Non-pigmented ciliary epithelial cell (primary cell): ENCODE measurements at regions not wholly inside any gene's neighbourhood (a gene's known extent, or its start where the extent isn't known, plus 50 kb on each side); places are given as distances from the start of the nearest gene placed in this dataset.
"Not testable (repeated sequence)": the region's sequence is repeated elsewhere in the genome, so short reads cannot be mapped to it uniquely, and the experiment has no call there.

ENCODE experiments used
- DNase-seq: peaks from one replicate; pipeline ENCODE4 v3.0.0-alpha.2; 2010; ENCODE audit warnings: low read depth

DNA sequence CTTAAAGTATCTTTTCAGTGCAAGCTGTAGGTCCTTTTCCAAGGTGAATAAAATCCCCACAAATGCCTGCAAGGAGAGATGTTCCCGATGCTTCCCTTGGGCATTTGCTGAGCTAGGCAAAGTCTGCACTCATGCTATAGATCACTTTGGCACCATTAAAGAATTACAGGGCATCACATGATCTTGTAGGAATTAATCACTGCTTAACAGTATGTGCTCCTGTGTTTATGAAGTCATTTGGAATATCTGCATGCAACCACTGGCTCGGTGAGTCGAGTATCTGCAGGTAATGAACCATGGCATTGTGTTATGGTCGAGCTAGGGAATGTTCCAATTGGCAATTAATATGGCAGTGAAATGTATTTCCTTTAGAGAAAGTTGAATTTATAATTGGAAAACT is 615.1 kb downstream of the TLE1 start:
- no peak for DNase-seq

GRCh38 chr9:81073821-81074220 is 615.5 kb downstream of the TLE1 start:
- no peak for DNase-seq

- no peak for DNase-seq
Observed at GRCh38 chr9:81072758-81073157, 616.6 kb downstream of the TLE1 start.

GRCh38 chr9:81071108-81071507 is 618.2 kb downstream of the TLE1 start:
- DNase-seq, result peak; percentile 27

GRCh38 chr9:81070689-81071088 is 618.7 kb downstream of the TLE1 start:
- no peak for DNase-seq

- no peak for DNase-seq
Observed at GRCh38 chr9:81069923-81070322, 619.4 kb downstream of the TLE1 start.

- no peak for DNase-seq
Observed at GRCh38 chr9:81069038-81069795, 620.1 kb downstream of the TLE1 start.

GRCh38 chr9:81062995-81063394 is 626.4 kb downstream of the TLE1 start:
- DNase-seq, result not testable (repeated sequence)

GRCh38 chr9:81058782-81059181 is 630.6 kb downstream of the TLE1 start:
- no peak for DNase-seq

DNA sequence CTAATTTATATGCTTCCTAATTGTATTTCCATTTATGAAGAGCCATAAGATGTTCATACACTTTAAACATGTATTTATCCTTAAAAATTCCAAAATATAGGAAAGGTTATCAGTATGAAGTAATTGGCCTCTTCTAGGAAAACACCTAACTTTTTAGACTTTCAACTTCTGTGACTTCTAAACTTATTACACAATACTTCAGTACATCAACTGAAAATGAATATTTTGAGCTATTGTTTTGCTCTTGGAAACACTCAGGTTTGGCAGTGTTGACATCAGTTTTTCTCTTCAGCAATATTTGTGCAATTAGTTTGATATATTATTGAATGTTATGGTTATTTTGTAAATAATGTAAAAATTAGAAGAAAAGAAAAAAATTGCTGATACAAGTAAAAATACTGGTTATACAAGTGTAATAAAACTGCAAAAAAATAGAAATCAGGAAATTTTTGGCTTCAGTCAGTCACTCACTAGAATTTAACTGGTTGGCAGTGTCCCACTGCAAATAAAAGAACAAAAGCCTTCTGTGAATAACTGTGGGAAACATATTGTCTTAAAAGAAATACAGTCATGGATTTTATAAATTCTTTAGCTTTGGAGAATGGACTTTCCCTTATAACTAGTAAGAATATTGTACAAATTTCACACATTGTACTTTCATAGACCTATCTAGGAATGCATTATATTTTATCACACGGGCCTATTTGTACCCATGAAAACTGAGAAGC is 635.9 kb downstream of the TLE1 start:
- DNase-seq, result no peak

DNA sequence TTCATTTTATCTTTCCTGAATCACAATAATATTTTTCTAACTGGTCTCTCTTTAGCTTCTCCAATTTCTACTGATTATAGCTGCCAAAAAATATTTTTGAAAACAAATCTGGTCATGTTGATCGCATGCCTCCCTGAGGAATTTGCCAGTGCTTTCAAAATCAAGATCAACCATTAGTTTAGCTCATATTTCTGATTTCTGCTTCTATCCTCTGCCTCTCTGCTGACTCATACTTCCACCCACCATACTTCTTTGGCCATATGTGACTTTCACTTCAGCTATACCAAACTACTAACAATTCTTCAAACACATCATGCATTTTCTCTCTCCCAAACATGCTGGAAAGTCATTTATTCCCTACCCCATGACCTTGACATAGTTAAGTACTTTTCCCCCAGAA is 636.5 kb downstream of the TLE1 start:
- no peak for DNase-seq

DNA sequence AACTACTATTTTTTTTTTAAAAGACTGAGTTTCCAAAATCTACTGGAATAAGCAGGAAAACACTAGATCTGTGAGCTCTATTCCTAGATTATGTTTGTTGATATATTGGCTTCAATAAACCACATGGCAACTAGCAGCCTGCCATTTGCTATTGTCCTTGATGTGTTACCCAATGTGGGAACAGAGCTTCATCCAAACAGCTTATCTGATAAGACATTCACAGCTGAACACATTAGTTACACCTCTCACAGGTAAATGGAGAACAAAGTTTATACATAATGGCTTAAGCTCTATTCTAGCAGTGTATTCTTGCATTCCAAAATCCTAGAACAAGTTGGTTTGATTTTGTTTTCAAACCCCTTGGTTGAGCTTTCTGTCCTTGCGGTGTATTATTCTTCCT is 642.1 kb downstream of the TLE1 start:
- no peak for DNase-seq

GRCh38 chr9:81045658-81046057 is 643.7 kb downstream of the TLE1 start:
- no peak for DNase-seq

DNA sequence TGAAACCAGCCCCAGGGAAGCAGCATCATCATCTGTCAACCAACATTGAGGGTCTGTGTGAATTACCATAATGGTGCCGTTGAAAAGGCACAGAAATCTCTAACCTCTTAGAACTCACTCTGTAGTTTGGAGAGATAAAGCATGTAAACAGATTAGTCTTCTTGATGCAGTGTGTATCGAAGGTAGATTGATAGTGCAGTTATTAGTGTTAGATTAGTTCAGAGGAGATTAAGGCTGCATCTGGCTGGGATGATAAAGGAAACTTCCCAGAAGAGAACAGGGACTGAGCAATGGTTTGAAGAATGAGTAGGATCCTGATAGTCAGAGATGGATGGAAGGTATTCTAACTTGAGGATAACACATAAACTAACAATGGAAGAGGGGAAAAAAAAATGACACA is 651.5 kb downstream of the TLE1 start:
- DNase-seq, result no peak

DNA sequence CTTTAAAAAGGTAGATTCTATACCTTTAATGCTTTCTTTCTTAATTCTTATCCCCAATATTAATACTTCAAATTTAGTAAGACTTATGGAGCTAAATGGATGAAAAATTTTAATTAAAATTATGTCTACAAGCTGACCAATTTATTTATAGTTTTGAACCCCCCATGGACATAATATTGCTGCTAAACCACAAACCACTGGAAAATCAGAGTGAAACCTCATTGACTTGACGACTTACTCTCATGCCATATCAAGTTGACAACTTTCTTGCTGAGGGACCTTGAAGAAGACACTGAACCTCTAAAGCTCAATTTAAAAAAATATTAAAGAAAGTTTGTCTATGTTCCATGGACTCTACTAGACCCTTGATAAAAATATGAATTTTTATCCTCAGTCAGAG is 653.7 kb downstream of the TLE1 start:
- DNase-seq, result no peak

- DNase-seq, result no peak
Observed at GRCh38 chr9:81035171-81035570, 654.2 kb downstream of the TLE1 start.

DNA sequence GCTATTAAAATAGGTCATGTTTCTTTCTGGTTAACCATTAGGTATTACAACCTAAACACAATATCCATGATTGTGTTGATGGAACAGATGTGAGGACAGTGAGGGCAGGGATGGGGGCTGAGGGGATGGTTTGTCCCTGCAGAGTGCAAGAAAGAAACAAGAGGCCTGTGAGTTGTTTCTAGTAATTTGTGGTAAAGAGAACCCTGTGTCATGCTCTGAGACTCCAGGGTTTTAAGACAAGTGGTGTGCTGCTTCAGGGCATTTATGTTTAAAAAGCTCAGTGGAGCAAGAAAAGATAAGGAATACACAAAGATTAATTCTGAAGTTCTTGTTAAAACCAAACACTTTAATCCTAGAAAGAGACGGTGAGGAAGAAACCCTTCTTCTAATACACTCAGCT is 656.5 kb downstream of the TLE1 start:
- DNase-seq, result no peak

DNA sequence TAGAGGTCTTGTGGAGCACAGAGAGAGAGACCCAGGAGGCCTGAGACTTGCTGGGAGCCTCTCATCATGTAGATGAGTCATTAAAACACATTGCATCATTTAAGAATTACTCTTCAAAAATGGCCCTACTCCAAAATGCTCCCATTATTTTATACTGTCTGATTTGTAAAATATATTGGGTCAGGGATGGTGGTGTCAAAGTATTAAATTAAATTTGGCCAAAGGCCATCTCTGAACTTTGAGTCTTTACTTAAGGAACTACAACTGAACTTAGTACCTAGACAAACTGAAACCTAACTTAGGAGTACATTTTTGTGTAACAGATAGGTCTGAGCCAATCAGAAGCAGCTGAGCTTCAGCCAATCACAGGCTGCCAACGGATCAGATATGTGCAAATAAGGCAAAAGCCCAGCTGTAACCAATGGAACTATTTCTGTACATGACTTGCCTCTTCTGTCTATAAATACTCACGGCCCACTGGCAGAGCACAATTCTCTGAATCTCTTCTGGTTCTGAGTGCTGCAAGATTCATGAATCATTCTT is 657.2 kb downstream of the TLE1 start:
- peak; percentile 86 for DNase-seq

GRCh38 chr9:81031422-81032029 is 657.8 kb downstream of the TLE1 start:
- DNase-seq, result no peak

DNA sequence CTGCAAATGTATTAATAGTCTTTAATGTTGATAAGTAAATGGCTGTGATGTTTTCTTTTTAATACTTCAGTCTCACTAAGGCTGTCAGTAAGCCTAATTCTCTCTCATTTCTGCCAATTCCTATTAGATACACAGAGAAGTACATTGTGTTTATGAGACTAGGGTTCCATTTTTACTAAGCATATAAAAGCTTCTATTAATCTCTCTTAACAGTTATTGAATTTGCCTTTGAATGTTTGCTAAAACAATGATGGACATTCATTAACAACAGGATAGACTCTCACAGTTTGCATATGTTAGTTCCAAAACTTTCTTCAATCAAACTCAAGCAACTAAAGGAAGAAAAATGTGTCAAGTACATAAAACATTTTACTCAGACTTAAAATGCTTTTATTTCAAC is 659.3 kb downstream of the TLE1 start:
- DNase-seq, result no peak

DNA sequence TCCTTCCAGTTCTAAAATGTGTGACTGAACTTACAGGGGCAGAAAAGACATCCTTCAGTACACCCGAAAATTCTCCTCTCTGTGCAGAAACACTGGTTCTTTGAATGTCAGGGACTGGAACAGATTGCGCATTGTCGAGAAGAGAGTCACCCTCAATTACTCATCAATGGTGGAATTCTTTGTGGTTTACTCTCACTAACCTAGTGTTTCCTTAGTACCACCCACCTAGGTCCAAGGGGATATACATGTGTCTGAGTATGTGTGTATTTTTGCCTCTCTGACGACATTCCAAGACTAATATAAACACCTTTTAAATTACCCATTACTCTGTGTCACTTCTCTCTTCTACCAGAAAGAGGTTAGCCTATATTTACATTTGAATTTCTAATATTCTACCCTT is 660.8 kb downstream of the TLE1 start:
- peak; percentile 95 for DNase-seq

DNA sequence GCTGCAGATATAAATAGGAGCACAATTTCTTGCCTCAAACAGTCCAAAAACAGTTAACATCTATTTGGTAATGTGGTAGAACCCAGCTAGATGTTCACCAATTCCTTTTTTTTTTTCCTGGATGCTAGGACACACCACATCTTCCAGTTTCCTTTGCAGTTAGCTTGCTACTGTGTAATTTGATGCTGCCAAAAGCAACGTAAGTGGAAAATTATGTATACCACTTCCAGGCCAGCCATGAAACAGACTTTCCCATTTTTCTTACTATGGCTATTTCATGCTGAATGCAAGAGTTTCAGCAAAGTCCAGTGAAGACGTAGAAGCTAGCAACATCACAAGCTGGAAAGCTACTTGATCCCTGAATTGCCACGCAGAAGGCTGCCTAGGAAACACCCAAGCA is 667.2 kb downstream of the TLE1 start:
- DNase-seq, result no peak

- not testable (repeated sequence) for DNase-seq
Observed at GRCh38 chr9:81014945-81015344, 674.4 kb downstream of the TLE1 start.
